ENCODE measurements at regions not wholly inside any gene's neighbourhood (a gene's known extent, or its start where the extent isn't known, plus 50 kb on each side); places are given as distances from the start of the nearest gene placed in this dataset.
"Not testable (repeated sequence)": the region's sequence is repeated elsewhere in the genome, so short reads cannot be mapped to it uniquely, and the experiment has no call there.

DNA sequence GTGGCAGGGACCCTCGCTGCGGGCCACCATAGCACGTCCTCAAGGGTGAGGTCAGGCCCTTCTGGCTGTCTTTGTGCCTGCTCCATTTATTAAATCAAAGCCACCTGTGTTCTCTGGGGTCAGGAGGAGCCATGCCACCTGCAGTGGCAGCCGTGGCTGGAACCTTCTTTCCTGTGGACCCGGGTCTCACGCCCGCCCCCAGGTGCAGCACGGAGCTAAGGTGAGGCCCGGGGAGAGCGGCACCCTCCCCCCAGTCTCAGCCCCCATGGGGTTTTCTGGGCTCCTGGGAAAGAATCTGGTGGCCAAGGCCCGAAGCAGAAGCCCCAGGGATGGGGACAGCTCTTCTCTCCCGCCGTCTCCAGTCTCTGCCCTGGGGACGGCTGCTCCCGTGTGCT, 195.4 kb downstream of the LAT start:
- DNase-seq, result not testable (repeated sequence)

DNA sequence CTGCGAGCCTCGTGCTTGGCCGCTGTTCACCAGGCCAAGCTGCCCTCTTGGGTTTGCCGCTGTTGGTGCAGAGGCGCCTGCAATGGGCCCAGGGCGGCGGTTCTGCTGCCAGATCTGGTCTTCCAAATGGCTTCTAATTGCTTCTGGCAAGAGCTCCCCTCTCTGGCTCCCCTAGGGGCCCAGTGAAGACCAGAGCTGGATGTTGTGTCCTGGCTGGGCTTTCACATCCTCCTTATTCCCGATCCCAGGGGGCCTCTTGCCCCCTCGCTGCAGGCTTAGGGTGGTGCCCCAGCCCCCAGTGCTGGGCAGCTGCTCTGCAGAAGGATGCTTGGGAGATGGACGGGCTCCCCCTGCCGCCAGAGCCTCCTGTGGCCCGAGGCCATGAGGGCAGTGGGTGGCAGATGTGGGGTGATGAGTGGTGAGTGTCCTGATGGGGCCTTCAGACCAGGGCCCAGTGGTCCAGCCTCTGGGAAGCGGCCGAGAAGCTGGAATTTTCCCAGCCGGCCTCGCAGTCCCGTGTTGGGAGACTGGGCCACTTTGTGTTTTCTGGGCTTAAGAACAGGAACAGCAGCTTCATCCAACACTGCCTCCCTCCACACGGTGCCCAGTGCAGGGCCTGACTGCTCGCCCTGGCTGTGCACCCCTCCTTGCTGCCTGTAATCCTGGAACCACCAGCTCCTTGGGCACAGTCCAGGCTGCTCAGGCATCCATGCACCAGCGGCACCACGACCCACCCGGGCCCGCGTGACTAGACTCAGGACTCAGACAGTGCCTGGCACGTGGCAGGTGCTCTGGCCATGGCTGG, 194.8 kb downstream of the LAT start:
- not testable (repeated sequence) for DNase-seq

DNA sequence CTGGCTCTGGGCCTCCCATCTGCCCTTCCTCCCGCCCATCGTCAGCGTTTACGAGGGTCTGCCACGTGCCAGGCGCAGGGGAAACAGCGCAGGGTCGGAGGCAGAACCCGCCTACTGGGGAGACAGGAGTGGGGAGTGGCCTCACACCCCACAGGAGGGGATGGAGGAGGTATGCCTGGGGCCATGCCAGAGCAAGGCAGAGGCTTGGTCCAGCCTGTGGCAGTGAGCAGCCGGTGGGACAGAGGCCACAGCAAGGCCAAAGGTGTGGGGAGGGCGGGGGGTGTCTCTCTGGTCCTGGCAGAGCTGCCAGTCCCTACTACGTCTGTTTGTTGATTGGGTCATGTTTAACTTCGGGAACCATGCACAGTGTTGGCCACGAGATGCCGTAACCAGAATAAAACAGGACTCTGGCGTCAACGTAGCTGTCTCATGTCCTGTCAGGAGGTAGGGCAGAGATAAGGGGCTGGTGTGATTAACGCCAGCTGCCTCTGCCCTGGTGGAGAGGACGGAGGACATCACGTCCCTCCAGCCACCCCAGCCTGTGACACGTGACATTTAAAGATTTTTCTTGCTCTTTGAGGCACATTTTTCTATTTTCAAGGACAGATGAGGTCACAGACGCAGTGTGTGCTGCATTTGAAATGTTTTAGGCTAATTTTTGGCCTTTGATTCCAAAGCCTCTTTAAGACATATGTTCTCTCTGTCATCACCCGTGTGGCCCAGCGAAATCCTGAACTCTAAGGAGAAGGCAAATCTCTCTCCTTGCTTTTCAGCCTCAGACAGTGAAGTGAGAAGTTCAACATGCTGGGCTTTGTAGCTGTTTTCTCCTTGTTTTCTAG, 193.3 kb downstream of the LAT start:
- not testable (repeated sequence) for DNase-seq

DNA sequence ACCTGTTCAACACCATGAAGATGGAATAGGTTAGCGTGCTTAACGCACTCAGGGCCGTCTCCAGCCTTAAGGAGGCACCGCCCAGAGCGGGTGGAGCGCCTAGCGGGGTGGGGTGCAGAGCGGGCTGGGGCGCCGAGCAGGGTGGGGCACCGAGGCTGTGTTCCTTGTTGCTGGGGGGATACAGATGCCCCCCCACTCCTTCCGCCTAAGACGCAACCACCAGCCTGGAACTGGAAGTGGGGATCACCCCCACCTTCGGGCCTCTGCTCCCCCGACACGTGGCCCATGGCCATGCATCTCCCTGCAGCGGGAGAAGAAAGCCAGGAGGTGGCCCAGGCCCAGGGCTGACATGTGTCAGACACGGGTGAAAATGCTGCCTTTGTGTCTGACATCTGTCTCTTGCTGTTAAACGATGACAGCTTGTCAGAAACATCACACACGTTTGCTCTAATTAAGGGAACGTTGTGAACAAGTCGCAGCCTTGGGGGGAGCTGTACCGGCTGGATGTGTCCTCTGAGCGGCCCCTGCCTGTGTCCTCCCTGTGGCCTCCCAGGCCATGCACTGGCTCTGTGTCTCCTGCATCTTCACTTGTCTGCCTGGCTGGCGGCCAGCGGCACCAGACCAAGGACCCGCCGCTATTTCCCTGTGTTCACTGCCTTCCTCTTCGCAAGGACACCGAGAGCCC, 192.5 kb downstream of the LAT start:
- not testable (repeated sequence) for DNase-seq

DNA sequence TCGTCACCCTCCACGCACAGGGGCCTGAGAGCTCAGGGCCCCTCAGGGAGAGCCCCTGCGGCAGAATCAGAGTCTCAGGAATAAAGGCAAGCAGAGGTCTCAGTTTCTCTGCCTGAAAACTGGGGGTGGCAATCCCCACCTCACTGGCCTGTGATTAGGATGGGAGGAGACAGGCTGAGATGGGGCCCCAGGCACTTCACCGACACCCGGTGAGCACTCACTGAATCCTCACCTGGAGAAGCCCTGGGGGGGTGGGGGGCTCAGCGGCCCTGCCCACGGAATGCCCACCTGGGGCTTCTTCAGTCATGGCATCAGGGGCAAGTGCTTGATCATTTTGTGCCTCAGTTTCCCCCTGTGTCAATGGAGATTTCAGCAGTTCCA, 192.0 kb downstream of the LAT start:
- not testable (repeated sequence) for DNase-seq

DNA sequence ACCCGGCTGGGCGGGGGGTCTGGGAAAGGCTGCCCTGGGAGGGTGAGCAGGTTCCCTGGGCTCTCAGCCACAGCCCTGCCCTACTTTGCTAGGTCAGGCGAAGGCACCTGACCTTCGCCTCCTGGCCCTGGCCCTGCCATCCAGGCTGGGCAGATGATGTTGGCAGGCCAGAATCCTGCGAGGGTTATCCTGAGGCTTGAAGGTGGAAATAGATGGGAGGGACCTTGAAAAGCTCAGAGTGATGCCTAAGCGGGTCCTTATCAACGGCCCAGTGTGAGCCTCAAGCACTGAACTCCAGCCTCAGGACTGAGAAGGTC, 191.3 kb downstream of the LAT start:
- not testable (repeated sequence) for DNase-seq

DNA sequence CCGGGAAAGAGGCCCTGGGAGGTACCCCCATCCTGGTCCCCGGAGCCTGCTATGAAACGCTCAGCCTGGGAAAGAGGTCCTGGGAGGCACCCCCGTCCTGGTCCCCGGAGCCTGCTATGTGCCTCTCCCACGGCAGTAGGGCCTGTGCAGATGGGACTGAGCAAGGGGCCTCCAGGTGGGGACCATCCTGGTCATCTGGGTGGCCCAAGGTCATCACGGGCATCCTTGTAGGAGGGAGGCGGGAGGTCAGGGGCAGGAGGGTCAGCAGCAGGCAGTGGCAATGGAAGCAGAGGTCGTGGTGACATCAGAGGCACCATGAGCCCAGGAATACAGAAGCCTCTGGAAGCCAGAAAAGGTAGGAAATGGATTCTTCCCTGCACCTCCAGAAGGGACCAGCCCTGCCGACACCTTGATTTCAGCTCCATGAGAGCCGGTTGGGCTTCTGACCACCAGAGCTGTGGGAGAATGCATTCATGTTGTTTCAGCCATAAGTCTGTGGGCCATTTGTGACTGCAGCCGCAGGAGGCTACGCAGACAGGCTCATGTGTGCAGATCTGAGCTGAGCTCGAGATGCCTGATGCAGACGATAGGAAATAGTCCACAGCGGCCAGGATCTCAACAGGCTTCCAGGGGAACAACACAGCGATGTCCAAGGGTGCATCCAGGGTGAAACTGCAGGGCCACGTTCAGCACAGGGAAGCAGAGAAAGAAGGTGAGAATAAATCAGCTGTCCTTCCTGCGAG, 190.7 kb downstream of the LAT start:
- not testable (repeated sequence) for DNase-seq

DNA sequence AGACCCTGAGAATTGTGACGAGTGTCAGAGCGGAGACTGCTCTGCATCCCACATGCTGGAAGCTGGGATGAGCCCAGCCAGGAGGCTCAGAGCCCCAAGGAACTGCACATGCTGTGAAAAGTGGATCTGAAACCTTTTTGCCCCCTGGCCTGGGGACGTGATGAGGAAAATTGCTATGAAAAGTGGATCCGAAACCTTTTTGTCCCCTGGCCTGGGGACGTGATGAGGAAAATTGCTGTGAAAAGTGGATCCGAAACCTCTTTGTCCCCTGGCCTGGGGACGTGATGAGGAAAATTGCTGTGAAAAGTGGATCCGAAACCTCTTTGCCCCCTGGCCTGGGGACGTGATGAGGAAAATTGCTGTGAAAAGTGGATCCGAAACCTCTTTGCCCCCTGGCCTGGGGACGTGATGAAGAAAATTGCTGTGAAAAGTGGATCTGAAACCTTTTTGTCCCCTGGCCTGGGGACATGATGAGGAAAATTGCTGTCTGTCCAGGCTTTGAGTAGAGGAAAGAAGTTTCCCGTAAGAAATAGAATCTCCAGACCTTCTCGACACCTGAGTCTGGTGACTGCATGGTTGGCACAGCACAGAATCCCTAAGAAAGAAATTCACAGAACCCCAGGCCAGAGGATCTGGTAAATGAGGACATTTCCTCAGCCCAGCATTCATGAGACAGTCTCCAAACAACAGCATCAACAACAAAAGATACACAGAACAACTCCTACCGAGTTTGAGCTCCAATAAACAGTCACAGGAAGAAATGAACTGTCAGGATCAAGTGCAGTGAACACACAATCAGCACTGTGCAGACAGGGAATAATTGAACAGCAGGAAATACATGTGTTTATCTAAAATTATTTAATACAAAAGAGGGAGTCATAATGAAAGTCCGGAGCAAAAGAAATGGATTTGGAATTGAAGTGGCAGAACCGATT, 188.8 kb downstream of the LAT start:
- DNase-seq, result not testable (repeated sequence)

DNA sequence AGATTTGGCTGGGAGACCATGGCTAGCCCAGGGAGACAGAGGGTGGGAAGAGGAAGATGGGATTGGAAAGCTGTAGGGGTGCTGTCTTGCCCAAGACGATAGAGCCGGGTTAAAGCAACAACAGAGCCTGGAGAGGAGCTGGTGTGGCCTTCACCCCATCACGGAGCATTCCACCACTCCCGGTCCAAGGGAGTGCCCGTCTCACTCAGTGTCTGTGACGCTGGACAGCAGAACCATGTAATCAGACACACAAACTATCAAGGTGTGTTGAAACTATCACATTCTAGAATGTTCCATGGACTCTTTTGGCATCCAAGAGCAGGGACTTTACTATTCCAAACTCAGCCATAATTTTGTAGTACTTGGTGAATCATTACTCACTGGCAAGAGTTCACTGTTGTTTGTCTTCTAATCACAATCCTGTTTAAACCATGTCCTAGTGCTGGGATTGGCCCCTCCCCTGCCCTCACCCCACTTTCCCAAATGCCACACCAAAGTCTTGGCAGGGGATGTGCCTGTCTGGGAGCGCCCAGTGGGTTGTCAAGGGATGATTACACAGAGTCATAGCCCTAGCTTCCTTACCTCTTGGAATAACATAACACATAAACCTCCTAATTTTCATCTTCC, 187.4 kb downstream of the LAT start:
- DNase-seq, result not testable (repeated sequence)

DNA sequence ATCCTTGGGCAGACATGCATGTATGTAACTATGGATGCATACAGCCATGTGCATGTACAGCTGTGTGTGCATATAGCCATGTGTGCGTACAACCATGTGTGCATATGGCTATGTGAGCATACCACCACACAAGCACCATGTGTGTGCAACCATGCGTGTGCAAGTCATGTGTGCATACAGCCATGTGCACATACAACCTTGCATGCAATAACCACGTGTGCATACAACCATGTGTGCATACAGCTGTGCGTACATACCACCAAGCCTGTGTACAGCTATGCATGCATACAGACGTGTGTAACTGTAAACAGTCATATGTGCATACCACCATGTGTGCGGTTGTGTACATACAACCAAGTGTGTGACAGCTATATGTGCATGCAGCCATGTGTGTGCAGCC, 186.4 kb downstream of the LAT start:
- not testable (repeated sequence) for DNase-seq

DNA sequence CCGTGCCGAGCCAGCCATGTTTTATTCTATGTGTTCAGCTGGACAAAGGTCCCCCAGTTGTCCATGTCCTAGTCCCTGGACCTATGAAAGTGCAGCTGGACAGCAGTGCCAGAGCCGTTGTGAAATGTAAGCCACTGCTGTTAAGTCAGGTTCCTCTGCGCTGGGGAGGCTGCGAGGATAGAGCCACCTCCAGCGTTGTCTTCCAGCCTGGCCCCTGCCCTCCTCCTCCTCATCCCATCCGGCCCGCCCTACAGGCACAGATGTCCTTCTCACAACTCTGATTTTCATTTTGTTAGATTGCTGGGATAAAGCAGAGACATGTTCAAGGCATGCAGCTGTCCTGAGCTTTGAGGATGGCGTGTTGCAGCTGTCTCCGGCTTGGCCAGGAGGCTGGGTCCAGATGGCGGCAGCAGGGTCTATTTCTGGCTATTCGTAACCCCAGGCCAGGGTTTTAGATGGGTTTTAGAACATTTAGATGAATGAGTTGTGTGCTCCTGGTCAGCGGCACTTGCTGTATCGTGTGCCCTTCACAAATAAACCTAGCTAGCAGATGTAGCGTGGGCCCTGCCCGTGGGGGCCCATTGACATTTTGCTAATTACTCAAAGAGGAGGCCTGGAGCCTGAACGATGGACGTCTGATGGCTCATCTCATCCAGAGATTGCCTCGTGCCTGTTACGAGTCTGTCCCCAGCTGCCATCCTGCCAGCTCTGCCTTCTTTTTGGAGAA, 185.7 kb downstream of the LAT start:
- DNase-seq, result not testable (repeated sequence)

DNA sequence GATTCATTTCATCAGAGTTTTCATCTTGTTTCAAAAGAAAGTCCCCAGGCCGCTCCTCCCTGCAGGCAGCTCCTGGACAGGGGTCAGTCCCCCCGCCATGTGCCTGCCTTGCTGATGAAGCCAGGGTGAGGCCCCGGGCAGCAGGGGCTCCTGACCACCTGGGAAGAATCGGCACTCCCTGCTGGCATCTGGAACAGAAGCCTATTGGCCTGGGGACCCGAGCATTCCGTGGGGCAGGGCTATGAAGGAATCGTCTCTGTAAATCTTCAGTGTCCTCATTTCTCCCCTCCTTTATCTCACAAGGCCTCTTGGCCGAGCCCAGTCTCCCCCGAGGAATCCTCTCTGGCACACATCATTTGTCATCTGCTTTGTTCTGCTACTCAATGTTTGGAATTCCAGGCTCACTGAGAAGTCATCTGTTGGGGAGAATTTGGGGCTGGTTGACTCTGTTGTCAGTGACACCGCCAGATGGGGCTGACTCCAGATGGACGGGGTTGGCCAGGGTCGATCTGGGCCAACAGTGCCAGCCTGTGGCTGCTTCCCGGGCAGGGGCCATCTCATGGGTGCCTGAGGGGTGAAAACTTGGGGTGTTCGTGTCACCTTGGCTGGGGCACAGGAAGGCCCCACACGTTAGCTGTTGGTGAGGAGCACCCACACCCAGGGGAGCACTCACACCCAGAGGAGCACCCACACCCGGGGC, 184.6 kb downstream of the LAT start:
- not testable (repeated sequence) for DNase-seq

DNA sequence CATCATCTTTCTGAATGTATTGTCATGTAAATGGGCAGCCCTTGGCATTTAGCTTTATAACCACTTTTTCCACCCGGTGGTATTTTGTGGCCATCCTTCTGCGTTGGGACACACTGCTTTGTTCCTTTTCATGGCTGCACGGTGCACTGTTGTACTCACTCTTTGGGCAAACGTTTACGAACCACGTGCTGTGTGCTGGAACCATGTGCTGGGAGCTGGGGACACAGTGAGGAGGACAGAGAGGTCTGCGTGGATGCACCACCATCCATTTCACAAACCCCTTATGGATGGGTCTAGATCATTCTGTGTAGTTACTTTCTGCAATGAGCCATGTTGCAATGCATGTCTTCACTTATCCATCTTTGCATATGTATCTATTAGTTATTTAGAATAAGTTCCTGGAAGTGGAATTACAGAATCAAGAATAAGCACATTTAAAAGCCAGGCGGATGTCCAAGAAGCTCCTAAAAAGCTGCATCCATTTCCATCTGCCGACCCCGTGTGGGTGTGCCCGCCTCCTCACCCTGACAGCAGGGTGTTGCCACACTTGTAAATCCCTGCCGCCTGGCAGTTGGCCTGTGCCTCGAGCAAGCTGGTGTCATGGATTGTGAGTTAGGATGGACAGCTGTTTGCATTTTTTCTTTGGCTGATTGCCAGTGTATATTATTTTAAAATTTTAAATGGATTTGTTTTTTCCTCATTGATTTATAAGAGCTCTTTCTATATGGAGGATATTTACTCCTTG, 183.8 kb downstream of the LAT start:
- not testable (repeated sequence) for DNase-seq

DNA sequence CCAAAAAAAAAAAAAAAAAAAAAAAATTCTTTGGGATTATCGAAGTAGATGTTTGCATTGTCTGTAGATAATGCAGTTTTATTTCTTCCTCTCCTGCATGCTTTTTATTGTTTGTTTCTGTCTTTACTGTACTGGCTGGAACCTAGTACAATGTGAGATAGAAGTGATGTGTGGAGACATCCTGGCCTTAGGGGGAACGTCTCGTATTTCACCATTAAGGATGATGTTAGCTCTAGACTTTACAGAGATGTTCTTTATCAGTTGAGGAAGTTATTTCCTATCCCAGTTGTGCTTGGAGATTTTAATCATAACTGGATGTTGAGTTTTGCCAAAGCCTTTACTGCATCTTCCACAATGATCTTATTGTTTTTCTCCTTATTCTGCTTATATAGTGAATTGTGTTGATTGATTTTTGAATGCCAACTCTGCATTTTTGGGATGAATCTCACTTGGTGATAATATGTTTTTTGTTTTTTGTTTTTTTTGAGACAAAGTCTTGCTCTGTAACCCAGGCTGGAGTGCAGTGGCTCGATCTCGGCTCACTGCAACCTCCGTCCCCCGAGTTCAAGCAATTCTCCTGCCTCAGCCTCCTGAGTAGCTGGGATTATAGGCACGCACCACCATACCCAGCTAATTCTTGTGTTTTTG, 179.7 kb downstream of the LAT start:
- DNase-seq, result not testable (repeated sequence)

DNA sequence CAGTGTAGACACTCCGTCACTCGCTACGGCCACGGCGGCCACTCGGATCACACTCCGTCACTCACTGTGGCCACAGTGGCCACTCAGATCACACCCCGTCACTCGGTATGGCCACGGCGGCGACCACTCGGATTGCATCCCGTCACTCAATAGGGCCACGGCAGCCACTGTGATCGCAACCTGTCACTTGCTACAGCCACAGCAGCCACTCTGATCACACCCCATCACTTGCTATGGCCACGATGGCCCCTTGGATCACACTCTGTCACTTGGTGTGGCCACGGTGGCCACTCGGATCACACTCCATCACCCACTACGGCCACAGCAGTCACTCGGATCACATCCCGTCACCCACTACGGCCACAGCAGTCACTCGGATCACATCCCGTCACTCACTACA, 175.3 kb downstream of the LAT start:
- DNase-seq, result not testable (repeated sequence)

DNA sequence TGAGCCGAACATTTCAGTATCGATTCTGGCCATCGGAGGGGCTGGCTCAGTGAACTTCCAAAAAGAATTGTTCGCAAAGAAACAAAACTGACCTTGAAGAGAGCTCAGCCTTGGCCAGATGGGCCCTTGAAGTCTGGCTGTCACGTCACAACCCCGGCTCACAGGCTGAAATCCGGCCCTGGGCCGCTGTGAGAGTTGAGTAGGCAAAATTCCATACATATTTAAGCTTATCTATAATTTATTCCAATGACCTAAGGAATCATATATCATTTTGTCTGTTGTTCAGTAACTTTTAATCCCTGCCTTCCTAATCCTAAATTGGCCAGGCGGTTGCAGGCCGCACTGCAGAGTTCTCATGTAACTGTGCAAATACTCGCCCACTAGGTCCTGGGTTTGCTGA, 174.8 kb downstream of the LAT start:
- DNase-seq, result not testable (repeated sequence)

DNA sequence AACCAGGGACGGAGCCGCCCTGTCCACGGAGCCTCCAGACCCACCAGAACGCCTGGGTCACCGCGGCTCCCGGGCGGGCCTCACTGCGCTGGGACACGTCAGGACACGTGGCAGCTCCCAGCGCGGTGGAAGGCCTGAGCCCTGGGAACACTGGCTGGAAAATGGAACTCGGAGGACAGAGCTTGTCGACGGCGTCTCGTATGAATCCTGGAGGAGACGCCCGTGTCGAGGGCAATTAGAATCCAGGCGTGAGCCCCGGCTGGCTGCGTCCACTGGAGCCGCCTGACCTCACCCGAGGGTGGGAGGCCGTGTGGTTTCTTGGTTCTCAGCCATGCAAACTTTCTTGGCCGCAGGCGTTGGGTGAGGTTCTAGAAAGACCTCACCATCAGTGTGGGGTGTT, 173.9 kb downstream of the LAT start:
- DNase-seq, result no peak

DNA sequence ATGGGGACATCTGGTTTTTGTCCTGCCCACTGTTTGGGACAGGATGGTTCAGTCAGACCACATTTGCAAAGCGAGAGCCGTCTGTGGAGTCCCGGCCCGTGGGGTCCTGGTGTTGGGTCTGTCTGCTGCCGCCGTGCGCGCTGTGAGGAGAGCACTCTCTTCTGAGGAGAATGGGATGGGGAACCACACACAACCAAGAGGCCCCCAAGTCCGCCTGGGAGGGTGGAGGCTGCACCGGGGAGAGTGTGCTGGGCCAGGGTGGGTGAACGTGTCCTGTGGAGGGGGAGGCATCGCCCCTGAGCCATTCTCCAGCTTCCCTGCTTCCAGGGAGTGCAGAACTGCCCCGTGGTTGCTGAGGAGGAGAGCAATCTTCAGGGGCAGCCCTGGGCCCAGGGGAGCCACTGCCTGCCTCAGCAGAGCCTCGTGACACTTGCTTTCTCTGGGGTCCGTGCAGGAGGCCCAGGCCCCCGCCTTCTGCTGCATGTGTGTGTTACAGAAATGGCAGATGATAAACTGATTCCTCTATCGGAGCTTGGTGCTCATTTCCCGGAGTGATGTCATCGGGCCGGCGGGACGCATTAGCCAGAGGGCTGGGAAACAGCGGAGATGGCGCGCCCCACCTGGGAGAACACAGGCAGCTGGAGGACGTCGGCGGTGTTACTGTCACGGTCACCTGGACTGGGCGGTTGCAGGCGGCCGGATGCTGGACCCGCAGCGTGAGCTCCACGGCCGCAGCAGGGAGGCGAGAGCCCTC, 173.4 kb downstream of the LAT start:
- DNase-seq, result not testable (repeated sequence)
